A549 (cell line): ENCODE measurements at regions not wholly inside any gene's neighbourhood (a gene's known extent, or its start where the extent isn't known, plus 50 kb on each side); places are given as distances from the start of the nearest gene placed in this dataset.

Experiments used
- ATAC-seq, 2 experiments: fragments of 200-7000 bp in 1 of 2; fragments of >200 bp in 1 of 2; cut with Nextera tagmentation in 1 of 2; cut with Tn5 transposase in 1 of 2; 3 replicates each; pipeline versions ENCODE4 v1.8.0 to v1.9.1; 2018 to 2020; ENCODE audit warnings: mild to moderate bottlenecking in 1 of 2, moderate library complexity in 1 of 2
- CTCF ChIA-PET: fragments of 300-600 bp; sonication (Branson Sonifier 250); formaldehyde crosslinking; extraction: SDS; loops from one replicate; lab custom pipeline; 2021; ENCODE audit warnings: antibody characterized with exemption, inconsistent platforms; lab: Yijun Ruan, JAX
- POLR2A ChIA-PET: fragments of 350-600 bp; formaldehyde crosslinking; extraction: SDS; loops from one replicate; lab custom pipeline; 2021; ENCODE audit warnings: antibody characterized with exemption, inconsistent platforms; lab: Yijun Ruan, JAX
- DNase-seq, 2 experiments: peaks; one replicate each; pipeline versions ENCODE4 v3.0.0 to v3.0.0-alpha.2; 2011 to 2016; ENCODE audit warnings: low read depth in 1 of 2, low spot score in 1 of 2
- FAIRE-seq: peaks from 2 replicates; lab custom pipeline; 2011; peaks lifted over from hg19 to GRCh38; lab: Jason Lieb, UNC
- H3K27ac ChIP-seq, 2 experiments: fragments of >200 bp; sonication (Bioruptor Twin); formaldehyde crosslinking; 3 replicates each; pipeline ENCODE4 v1.5.1; 2016 to 2017
- H3K4me1 ChIP-seq: fragments of >200 bp; sonication (Bioruptor Twin); formaldehyde crosslinking; 3 replicates; pipeline ENCODE4 v1.6.1; 2016
- H3K4me2 ChIP-seq: fragments of >200 bp; sonication (Bioruptor Twin); formaldehyde crosslinking; 3 replicates; pipeline ENCODE4 v1.6.1; 2016
- H3K4me3 ChIP-seq: fragments of >200 bp; sonication (Bioruptor Twin); formaldehyde crosslinking; 3 replicates; pipeline ENCODE4 v1.5.1; 2016
- H3K9me3 ChIP-seq: fragments of >200 bp; sonication (Bioruptor Twin); formaldehyde crosslinking; 3 replicates; pipeline ENCODE4 v1.6.1; 2016
- BHLHE40 ChIP-seq: IDR thresholded peaks from 2 replicates; pipeline ENCODE4 v1.6.1; 2012; ENCODE audit warnings: low read depth, low read length, inconsistent platforms
- CBX2 ChIP-seq: fragments of 200-600 bp; sonication (generic); IDR thresholded peaks from 2 replicates; pipeline ENCODE4 v1.6.1; 2016; ENCODE audit warnings: low read depth, mild to moderate bottlenecking, borderline replicate concordance
- CHD4 ChIP-seq: fragments of 200-600 bp; sonication (generic); IDR thresholded peaks from 2 replicates; pipeline ENCODE4 v1.6.1; 2016; ENCODE audit warnings: antibody characterized with exemption, mild to moderate bottlenecking, borderline replicate concordance
- EHF ChIP-seq: fragments of 250-450 bp; sonication (Bioruptor Pico); IDR thresholded peaks from 2 replicates; pipeline ENCODE4 v1.5.0; 2020; ENCODE audit warnings: mild to moderate bottlenecking
- EHMT2 ChIP-seq: fragments of 200-600 bp; sonication (generic); IDR thresholded peaks from 2 replicates; pipeline ENCODE4 v1.6.1; 2016; ENCODE audit warnings: antibody characterized with exemption, low read depth, mild to moderate bottlenecking, moderate library complexity
- ESRRA ChIP-seq: fragments of 150-350 bp; IDR thresholded peaks from 2 replicates; pipeline ENCODE4 v1.6.1; 2014; ENCODE audit warnings: mild to moderate bottlenecking, low read length, borderline replicate concordance
- FOSB ChIP-seq: fragments of 250-450 bp; sonication (Bioruptor Pico); IDR thresholded peaks from 2 replicates; pipeline ENCODE4 v1.5.0; 2020; ENCODE audit warnings: mild to moderate bottlenecking, moderate library complexity
- GATA3 ChIP-seq: IDR thresholded peaks from 2 replicates; pipeline ENCODE4 v1.6.1; 2012; ENCODE audit warnings: borderline replicate concordance
- HOXA7 ChIP-seq: fragments of 250-450 bp; sonication (Bioruptor Pico); IDR thresholded peaks from 2 replicates; pipeline ENCODE4 v1.5.0; 2020; ENCODE audit warnings: mild to moderate bottlenecking, moderate library complexity
- HOXB5 ChIP-seq: fragments of 250-450 bp; sonication (Bioruptor Pico); IDR thresholded peaks from 2 replicates; pipeline ENCODE4 v1.5.0; 2020; ENCODE audit warnings: mild to moderate bottlenecking, moderate library complexity
- KDM1A ChIP-seq: fragments of 200-600 bp; sonication (generic); IDR thresholded peaks from 2 replicates; pipeline ENCODE4 v1.6.1; 2016; ENCODE audit warnings: low read depth, mild to moderate bottlenecking
- KDM5A ChIP-seq: fragments of 200-600 bp; sonication (generic); IDR thresholded peaks from 2 replicates; pipeline ENCODE4 v1.6.1; 2016; ENCODE audit warnings: antibody characterized with exemption, mild to moderate bottlenecking
- NPAS2 ChIP-seq: fragments of 250-450 bp; sonication (Bioruptor Pico); IDR thresholded peaks from 2 replicates; pipeline ENCODE4 v1.8.0; 2022; ENCODE audit warnings: mild to moderate bottlenecking, moderate library complexity, borderline replicate concordance
- NR3C1 ChIP-seq: fragments of >200 bp; sonication (Bioruptor Twin); formaldehyde crosslinking; IDR thresholded peaks from 3 replicates; pipeline ENCODE4 v1.6.1; 2017
- POLR2AphosphoS2 ChIP-seq: conservative IDR thresholded peaks from 2 replicates; pipeline ENCODE4 v1.6.1; 2012; ENCODE audit warnings: low read length, improper control_type of control experiment, inconsistent platforms
- RAD21 ChIP-seq, 2 experiments: fragments of >200 bp in 1 of 2; sonication (Bioruptor Twin) in 1 of 2; formaldehyde crosslinking in 1 of 2; IDR thresholded peaks in 1 of 2; conservative IDR thresholded peaks in 1 of 2; 2 replicates in 1 of 2; 3 replicates in 1 of 2; pipeline ENCODE4 v1.6.1; 2012 to 2018; ENCODE audit warnings: inconsistent platforms in 1 of 2
- RARB ChIP-seq: fragments of 250-450 bp; sonication (Bioruptor Pico); IDR thresholded peaks from 2 replicates; pipeline ENCODE4 v1.8.0; 2021; ENCODE audit warnings: mild to moderate bottlenecking, moderate library complexity
- REST ChIP-seq: fragments of 200-600 bp; sonication (generic); IDR thresholded peaks from 2 replicates; pipeline ENCODE4 v1.6.1; 2016; ENCODE audit warnings: antibody characterized with exemption, mild to moderate bottlenecking, moderate library complexity
- RFX5 ChIP-seq: fragments of 450-650 bp; IDR thresholded peaks from 2 replicates; pipeline ENCODE4 v1.7.1; 2014; ENCODE audit warnings: antibody characterized with exemption, mild to moderate bottlenecking, moderate library complexity
- RNF2 ChIP-seq: fragments of 200-600 bp; sonication (generic); IDR thresholded peaks from 2 replicates; pipeline ENCODE4 v1.6.1; 2016; ENCODE audit warnings: low read depth, mild to moderate bottlenecking, antibody characterized with exemption, moderate library complexity, borderline replicate concordance
- SREBF2 ChIP-seq: fragments of 450-650 bp; IDR thresholded peaks from 2 replicates; pipeline ENCODE4 v1.6.1; 2014; ENCODE audit warnings: mild to moderate bottlenecking, moderate library complexity
- TFCP2L1 ChIP-seq: fragments of 250-450 bp; sonication (Bioruptor Pico); IDR thresholded peaks from 2 replicates; pipeline ENCODE4 v1.5.0; 2021; ENCODE audit warnings: mild to moderate bottlenecking
- ZFP36 ChIP-seq: fragments of 450-650 bp; IDR thresholded peaks from 2 replicates; pipeline ENCODE4 v1.6.1; 2014; ENCODE audit warnings: borderline replicate concordance; ENCODE audit not compliant: partially characterized antibody
- WGBS: methylation state at CpG from one replicate; pipeline ENCODE4 v1.1.6; 2017; ENCODE audit errors: missing lambda C conversion rate; 5-methylcytosine and 5-hydroxymethylcytosine counted together
- TF ChIP-seq, protein P1 (sequence below): fragments of 450-650 bp; IDR thresholded peaks from 2 replicates; pipeline ENCODE4 v1.6.1; 2014; ENCODE audit warnings: antibody characterized with exemption
- TF ChIP-seq, protein P2 (sequence below): fragments of 150-350 bp; IDR thresholded peaks from 2 replicates; pipeline ENCODE4 v1.6.1; 2014; ENCODE audit warnings: low read depth, mild to moderate bottlenecking, low read length

DNA sequence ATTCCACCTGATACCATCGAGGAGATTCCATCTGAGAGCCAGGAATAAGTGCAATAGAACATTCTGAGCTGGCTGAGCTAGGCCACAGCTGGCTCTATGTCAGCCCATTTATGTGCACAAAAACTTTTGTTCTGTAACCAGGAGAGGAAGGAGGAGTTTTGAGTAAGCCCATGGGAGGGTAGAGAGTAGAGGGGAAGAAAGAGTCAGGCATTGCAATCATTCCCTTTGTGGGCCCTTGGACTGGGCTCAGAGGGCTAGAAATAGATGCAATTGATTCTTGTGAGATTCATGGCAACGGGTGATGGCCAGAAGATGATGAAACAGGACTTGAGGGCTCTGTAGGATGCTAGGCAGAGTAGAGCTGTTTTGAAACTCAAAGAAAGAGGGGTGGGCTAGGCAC, 104.6 kb upstream of the KIF5B start:
- CTCF ChIA-PET, result interaction anchor here (1.0 kb wide), 2 partner anchors 9 to 36 kb away, joined by 3 to 4 read pairs; no protein-coding TSS in a partner anchor
- 43% methylated on average over 2 of the region's 2 CpGs for WGBS
- no peak for ATAC-seq

GRCh38 chr10:32159264-32159663, 103.0 kb upstream of the KIF5B start:
- FAIRE-seq (no peak), ATAC-seq (no peak), DNase-seq (no peak)
- Histone ChIP-seq H3K9me3 (no peaks in the 10 kb centered on the region), H3K4me1 (peaks cover 9% of the 10 kb centered on the region; the same call in 2 of the 3 replicates), H3K4me2 (no peak overlapping the region), H3K27ac (no peak overlapping the region), H3K4me3 (no peak overlapping the region)
- WGBS, result 70% methylated on average over 7 of the region's 7 CpGs
- POLR2A ChIA-PET, result no interaction called here
- CTCF ChIA-PET, result no interaction called here
- TF ChIP-seq RFX5 (no peak), FOSB (CRISPR knock-in tag) (no peak), REST (no peak), RARB (CRISPR knock-in tag) (no peak), CBX2 (no peak), HOXB5 (no peak), RNF2 (no peak)

More for the DNA sequence above, 104.6 kb upstream of the KIF5B start:
- Histone ChIP-seq H3K4me1 (peaks cover 4% of the 10 kb centered on the region; the same call in 1 of the 3 replicates), H3K4me2 (no peak overlapping the region), H3K4me3 (no peak overlapping the region), H3K9me3 (no peaks in the 10 kb centered on the region), H3K27ac (no peak overlapping the region)
- TF ChIP-seq RNF2 (no peak), EHMT2 (no peak), FOSB (CRISPR knock-in tag) (no peak), SREBF2 (no peak)
- TF ChIP-seq, protein P1, sequence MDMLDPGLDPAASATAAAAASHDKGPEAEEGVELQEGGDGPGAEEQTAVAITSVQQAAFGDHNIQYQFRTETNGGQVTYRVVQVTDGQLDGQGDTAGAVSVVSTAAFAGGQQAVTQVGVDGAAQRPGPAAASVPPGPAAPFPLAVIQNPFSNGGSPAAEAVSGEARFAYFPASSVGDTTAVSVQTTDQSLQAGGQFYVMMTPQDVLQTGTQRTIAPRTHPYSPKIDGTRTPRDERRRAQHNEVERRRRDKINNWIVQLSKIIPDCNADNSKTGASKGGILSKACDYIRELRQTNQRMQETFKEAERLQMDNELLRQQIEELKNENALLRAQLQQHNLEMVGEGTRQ, result no peak
- POLR2A ChIA-PET, result interaction anchor here (1.1 kb wide), 1 partner anchor 22 kb away, joined by 3 read pairs; no protein-coding TSS in a partner anchor
- FAIRE-seq, result no peak
- DNase-seq, result no peak

DNA sequence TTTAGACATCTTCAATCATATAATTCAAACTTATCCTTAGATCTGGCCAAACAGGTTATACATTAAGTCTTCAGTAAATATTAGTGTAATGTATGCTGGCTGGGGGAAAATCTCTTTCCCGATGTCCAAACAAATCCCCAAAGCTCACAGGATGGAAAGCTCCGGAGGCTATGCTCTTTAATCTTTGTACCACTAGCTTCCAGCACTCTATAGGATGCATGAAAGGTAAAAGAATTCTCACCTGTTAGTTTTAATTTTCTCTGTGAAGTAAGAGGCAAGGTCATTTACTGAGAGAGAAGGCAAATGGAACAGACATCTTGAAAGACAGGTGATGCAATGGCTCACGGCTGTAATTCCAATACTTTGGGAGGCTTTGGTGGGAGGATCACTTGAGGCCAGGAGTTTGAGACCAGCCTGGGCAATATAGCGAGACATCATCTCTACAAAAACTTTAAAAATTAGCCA, 99.8 kb upstream of the KIF5B start:
- 38% methylated on average over 4 of the region's 4 CpGs for WGBS
- DNase-seq, result no peak
- ChIA-PET POLR2A (no interaction called here), CTCF (interaction anchor here (1.2 kb wide), 1 partner anchor 34 kb away, joined by 3 read pairs; no protein-coding TSS in a partner anchor)
- Histone ChIP-seq H3K4me1 (peaks cover 9% of the 10 kb centered on the region; the same call in 2 of the 3 replicates), H3K4me3 (no peak overlapping the region), H3K4me2 (no peak overlapping the region), H3K27ac (no peak overlapping the region), H3K9me3 (no peaks in the 10 kb centered on the region)
- ATAC-seq, result no peak
- no peak for TF ChIP-seq KDM1A
- FAIRE-seq, result no peak

DNA sequence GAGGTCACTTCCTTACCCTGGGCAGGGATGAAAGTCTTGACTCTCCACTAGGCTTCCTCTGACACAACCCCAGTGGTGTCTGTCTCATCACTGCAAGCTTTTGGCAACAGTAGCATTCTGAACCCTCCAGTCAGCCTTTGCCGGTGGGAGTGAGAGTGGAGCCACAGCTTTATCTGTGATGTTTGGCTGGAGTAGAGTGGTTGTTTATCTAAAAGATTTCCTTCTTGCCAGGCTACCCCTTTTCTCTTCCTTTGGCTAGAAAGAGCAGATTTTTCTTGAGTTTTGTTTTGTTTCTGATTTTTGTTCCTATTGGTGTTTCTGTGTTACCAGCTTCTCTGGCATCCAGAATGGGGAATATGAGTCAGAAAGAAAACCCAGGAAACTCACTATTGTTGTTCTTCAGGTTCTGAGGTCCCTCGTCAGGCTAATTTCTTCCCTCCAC, 98.9 kb upstream of the KIF5B start:
- Histone ChIP-seq H3K9me3 (no peaks in the 10 kb centered on the region), H3K4me3 (no peak overlapping the region), H3K27ac (no peak overlapping the region), H3K4me1 (peaks cover 9% of the 10 kb centered on the region; the same call in 2 of the 3 replicates), H3K4me2 (no peak overlapping the region)
- FAIRE-seq (no peak), DNase-seq (no peak), ATAC-seq (no peak)
- WGBS, result 72% methylated on average over 2 of the region's 2 CpGs
- POLR2A ChIA-PET, result no interaction called here
- CTCF ChIA-PET, result interaction anchor here (0.8 to 1.2 kb wide), 2 partner anchors 35 to 40 kb away, joined by 3 read pairs; no protein-coding TSS in a partner anchor
- no peak for TF ChIP-seq CBX2
- TF ChIP-seq ZFP36, result no peak
- no peak for TF ChIP-seq FOSB (CRISPR knock-in tag)
- TF ChIP-seq RARB (CRISPR knock-in tag), result no peak
- TF ChIP-seq RAD21 (conservative IDR thresholded peaks at IDR 0.05 in 1 of 2, IDR thresholded peaks at IDR 0.05 in 1 of 2), result no peak
- TF ChIP-seq, protein P2, sequence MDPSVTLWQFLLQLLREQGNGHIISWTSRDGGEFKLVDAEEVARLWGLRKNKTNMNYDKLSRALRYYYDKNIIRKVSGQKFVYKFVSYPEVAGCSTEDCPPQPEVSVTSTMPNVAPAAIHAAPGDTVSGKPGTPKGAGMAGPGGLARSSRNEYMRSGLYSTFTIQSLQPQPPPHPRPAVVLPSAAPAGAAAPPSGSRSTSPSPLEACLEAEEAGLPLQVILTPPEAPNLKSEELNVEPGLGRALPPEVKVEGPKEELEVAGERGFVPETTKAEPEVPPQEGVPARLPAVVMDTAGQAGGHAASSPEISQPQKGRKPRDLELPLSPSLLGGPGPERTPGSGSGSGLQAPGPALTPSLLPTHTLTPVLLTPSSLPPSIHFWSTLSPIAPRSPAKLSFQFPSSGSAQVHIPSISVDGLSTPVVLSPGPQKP, result no peak
- TF ChIP-seq NPAS2, result no peak
- no peak for TF ChIP-seq ESRRA
- TF ChIP-seq EHF (CRISPR knock-in tag), result no peak
- TF ChIP-seq EHMT2, result no peak
- TF ChIP-seq BHLHE40, result no peak
- no peak for TF ChIP-seq POLR2AphosphoS2
- TF ChIP-seq NR3C1, result no peak
- no peak for TF ChIP-seq HOXB5
- TF ChIP-seq KDM5A, result no peak
- no peak for TF ChIP-seq HOXA7 (CRISPR knock-in tag)
- TF ChIP-seq GATA3, result no peak
- TF ChIP-seq CHD4, result no peak
- no peak for TF ChIP-seq TFCP2L1
